HTERT RPE-1 (cell line): ENCODE measurements at regions not wholly inside any gene's neighbourhood (a gene's known extent, or its start where the extent isn't known, plus 50 kb on each side); places are given as distances from the start of the nearest gene placed in this dataset.
"Not testable (repeated sequence)": the region's sequence is repeated elsewhere in the genome, so short reads cannot be mapped to it uniquely, and the experiment has no call there.

ENCODE experiments used
- in situ Hi-C: fragments of 300-500 bp; cut with MboI; formaldehyde crosslinking; loops from 4 replicates; pipeline ENCODE4 v1.14.3; 2020; ENCODE audit warnings: low sequenced_read_pairs

GRCh38 chr11:27244900-27245299 is 118.1 kb downstream of the CCDC34 start:
- in situ Hi-C loops, result no loop called here

GRCh38 chr11:27242591-27242990 is 120.4 kb downstream of the CCDC34 start:
- in situ Hi-C loops, result no loop called here

GRCh38 chr11:27241311-27242122 is 121.5 kb downstream of the CCDC34 start:
- in situ Hi-C loops, result no loop called here

GRCh38 chr11:27239305-27239942 is 123.6 kb downstream of the CCDC34 start:
- in situ Hi-C loops, result no loop called here

- in situ Hi-C loops, result no loop called here
Observed at GRCh38 chr11:27238811-27239210, 124.2 kb downstream of the CCDC34 start.

GRCh38 chr11:27237643-27238042 is 125.4 kb downstream of the CCDC34 start:
- in situ Hi-C loops, result no loop called here

GRCh38 chr11:27234961-27235360 is 128.1 kb downstream of the CCDC34 start:
- in situ Hi-C loops, result no loop called here

- in situ Hi-C loops, result no loop called here
Observed at GRCh38 chr11:27234043-27234668, 128.9 kb downstream of the CCDC34 start.

- in situ Hi-C loops, result no loop called here
Observed at GRCh38 chr11:27233654-27234042, 129.4 kb downstream of the CCDC34 start.

GRCh38 chr11:27231530-27231929 is 131.5 kb downstream of the CCDC34 start:
- in situ Hi-C loops, result no loop called here

- in situ Hi-C loops, result no loop called here
Observed at GRCh38 chr11:27230192-27230572, 132.8 kb downstream of the CCDC34 start.

GRCh38 chr11:27229511-27230191 is 133.4 kb downstream of the CCDC34 start:
- in situ Hi-C loops, result no loop called here

GRCh38 chr11:27228906-27229290 is 134.1 kb downstream of the CCDC34 start:
- in situ Hi-C loops, result no loop called here

- in situ Hi-C loops, result no loop called here
Observed at GRCh38 chr11:27228232-27228905, 134.6 kb downstream of the CCDC34 start.

GRCh38 chr11:27227736-27228135 is 135.3 kb downstream of the CCDC34 start:
- in situ Hi-C loops, result no loop called here

GRCh38 chr11:27219487-27220039 is 143.5 kb downstream of the CCDC34 start:
- in situ Hi-C loops, result not testable (repeated sequence)

- in situ Hi-C loops, result no loop called here
Observed at GRCh38 chr11:27218421-27219038, 144.5 kb downstream of the CCDC34 start.

GRCh38 chr11:27217948-27218420 is 145.0 kb downstream of the CCDC34 start:
- in situ Hi-C loops, result no loop called here

- in situ Hi-C loops, result no loop called here
Observed at GRCh38 chr11:27217496-27217895, 145.5 kb downstream of the CCDC34 start.
